ENCODE measurements at regions not wholly inside any gene's neighbourhood (a gene's known extent, or its start where the extent isn't known, plus 50 kb on each side); places are given as distances from the start of the nearest gene placed in this dataset.

- no peak for DNase-seq
- Histone ChIP-seq H3K9ac (ENCODE audit: low read depth, low read length) (no peak overlapping the region), H3K36me3 (ENCODE audit: insufficient read depth, low read length) (no peaks in the 10 kb centered on the region), H4K20me1 (ENCODE audit: insufficient read depth, low read length) (no peaks in the 10 kb centered on the region), H3K27ac (ENCODE audit: low read length) (no peak overlapping the region), H2AFZ (ENCODE audit: low read depth, low read length) (no peak overlapping the region), H3K79me2 (ENCODE audit: insufficient read depth, low read length) (no peaks in the 10 kb centered on the region), H3K4me1 (ENCODE audit: insufficient read depth, low read length) (no peaks in the 10 kb centered on the region), H3K9me3 (ENCODE audit: insufficient read depth, low read length, severe bottlenecking) (peaks cover 9% of the 10 kb centered on the region), H3K4me2 (ENCODE audit: insufficient read depth, low read length) (no peak overlapping the region), H3K4me3 (ENCODE audit: low read depth in 1 of 2, low read length in 2 of 2) (no peak overlapping the region), H3K27me3 (ENCODE audit: insufficient read depth, low read length, poor library complexity) (no peaks in the 10 kb centered on the region)
- TF ChIP-seq EZH2 (IDR thresholded peaks at IDR 0.05; ENCODE audit: borderline replicate concordance, low read depth, low read length, severe bottlenecking) (no peak), CTCF (IDR thresholded peaks at IDR 0.05; ENCODE audit: borderline replicate concordance, extremely low read depth, low read length, poor library complexity, severe bottlenecking) (no peak)
- no peak for ATAC-seq (ENCODE audit: insufficient read depth, low read depth)
Observed at GRCh38 chr1:4207183-4207582, 307.1 kb upstream of the C1orf174 start.

- peaks cover 9% of the 10 kb centered on the region for H3K9me3 ChIP-seq (ENCODE audit: insufficient read depth, low read length, severe bottlenecking)
Observed at GRCh38 chr1:4207842-4208692, 308.0 kb upstream of the C1orf174 start.

GRCh38 chr1:4210043-4210442 is 310.0 kb upstream of the C1orf174 start:
- no peak overlapping the region for H2AFZ ChIP-seq (ENCODE audit: low read depth, low read length)
- no peaks in the 10 kb centered on the region for H3K36me3 ChIP-seq (ENCODE audit: insufficient read depth, low read length)
- no peaks in the 10 kb centered on the region for H3K27me3 ChIP-seq (ENCODE audit: insufficient read depth, low read length, poor library complexity)
- no peak overlapping the region for H3K4me2 ChIP-seq (ENCODE audit: insufficient read depth, low read length)
- no peak overlapping the region for H3K27ac ChIP-seq (ENCODE audit: low read length)
- no peak overlapping the region for H3K4me3 ChIP-seq (ENCODE audit: low read depth in 1 of 2, low read length in 2 of 2)
- no peak for ATAC-seq (ENCODE audit: insufficient read depth, low read depth)
- H4K20me1 ChIP-seq (ENCODE audit: insufficient read depth, low read length): no peaks in the 10 kb centered on the region
- TF ChIP-seq EZH2 (IDR thresholded peaks at IDR 0.05; ENCODE audit: borderline replicate concordance, low read depth, low read length, severe bottlenecking): no peak
- H3K79me2 ChIP-seq (ENCODE audit: insufficient read depth, low read length): no peaks in the 10 kb centered on the region
- H3K9ac ChIP-seq (ENCODE audit: low read depth, low read length): no peak overlapping the region
- H3K4me1 ChIP-seq (ENCODE audit: insufficient read depth, low read length): no peaks in the 10 kb centered on the region
- DNase-seq: no peak
- peaks cover 3% of the 10 kb centered on the region for H3K9me3 ChIP-seq (ENCODE audit: insufficient read depth, low read length, severe bottlenecking)

More at GRCh38 chr1:4207842-4208692, 308.0 kb upstream of the C1orf174 start:
- H3K27ac ChIP-seq (ENCODE audit: low read length): no peak overlapping the region
- H3K4me3 ChIP-seq (ENCODE audit: low read depth in 1 of 2, low read length in 2 of 2): no peak overlapping the region
- H2AFZ ChIP-seq (ENCODE audit: low read depth, low read length): no peak overlapping the region
- TF ChIP-seq EZH2 (IDR thresholded peaks at IDR 0.05; ENCODE audit: borderline replicate concordance, low read depth, low read length, severe bottlenecking) (no peak), CTCF (IDR thresholded peaks at IDR 0.05; ENCODE audit: borderline replicate concordance, extremely low read depth, low read length, poor library complexity, severe bottlenecking) (no peak)
- no peaks in the 10 kb centered on the region for H3K27me3 ChIP-seq (ENCODE audit: insufficient read depth, low read length, poor library complexity)
- no peaks in the 10 kb centered on the region for H3K36me3 ChIP-seq (ENCODE audit: insufficient read depth, low read length)
- no peaks in the 10 kb centered on the region for H3K79me2 ChIP-seq (ENCODE audit: insufficient read depth, low read length)
- ATAC-seq (ENCODE audit: insufficient read depth, low read depth) (no peak), DNase-seq (no peak)
- no peaks in the 10 kb centered on the region for H4K20me1 ChIP-seq (ENCODE audit: insufficient read depth, low read length)
- no peak overlapping the region for H3K4me2 ChIP-seq (ENCODE audit: insufficient read depth, low read length)
- no peak overlapping the region for H3K9ac ChIP-seq (ENCODE audit: low read depth, low read length)
- H3K4me1 ChIP-seq (ENCODE audit: insufficient read depth, low read length): no peaks in the 10 kb centered on the region

GRCh38 chr1:4212796-4213195 is 312.7 kb upstream of the C1orf174 start:
- H4K20me1 ChIP-seq (ENCODE audit: insufficient read depth, low read length): no peaks in the 10 kb centered on the region

More at GRCh38 chr1:4212796-4213195, 312.7 kb upstream of the C1orf174 start:
- Histone ChIP-seq H3K27ac (ENCODE audit: low read length) (no peak overlapping the region), H2AFZ (ENCODE audit: low read depth, low read length) (no peak overlapping the region), H3K36me3 (ENCODE audit: insufficient read depth, low read length) (no peaks in the 10 kb centered on the region), H3K9me3 (ENCODE audit: insufficient read depth, low read length, severe bottlenecking) (no peaks in the 10 kb centered on the region), H3K9ac (ENCODE audit: low read depth, low read length) (no peak overlapping the region), H3K79me2 (ENCODE audit: insufficient read depth, low read length) (no peaks in the 10 kb centered on the region), H3K27me3 (ENCODE audit: insufficient read depth, low read length, poor library complexity) (no peaks in the 10 kb centered on the region), H3K4me3 (ENCODE audit: low read depth in 1 of 2, low read length in 2 of 2) (no peak overlapping the region), H3K4me1 (ENCODE audit: insufficient read depth, low read length) (no peaks in the 10 kb centered on the region), H3K4me2 (ENCODE audit: insufficient read depth, low read length) (no peak overlapping the region)
- DNase-seq: no peak
- TF ChIP-seq CTCF (IDR thresholded peaks at IDR 0.05; ENCODE audit: borderline replicate concordance, extremely low read depth, low read length, poor library complexity, severe bottlenecking) (no peak), EZH2 (IDR thresholded peaks at IDR 0.05; ENCODE audit: borderline replicate concordance, low read depth, low read length, severe bottlenecking) (no peak)
- no peak for ATAC-seq (ENCODE audit: insufficient read depth, low read depth)

Data from DND-41 (cell line).